Ovary (tissue), 7 donors: ENCODE measurements at regions not wholly inside any gene's neighbourhood (a gene's known extent, or its start where the extent isn't known, plus 50 kb on each side); places are given as distances from the start of the nearest gene placed in this dataset.

Experiments
- DNase-seq, 5 donors: peaks; one replicate each; pipeline ENCODE4 v3.0.0-alpha.2; 2019 to 2020
- H3K27ac ChIP-seq, 2 donors: fragments of 200-600 bp; one replicate each; pipeline versions ENCODE4 v1.5.1 to v1.8.0; 2019 to 2022
- H3K27me3 ChIP-seq: fragments of 200-600 bp; one replicate; pipeline ENCODE4 v1.8.0; 2022
- H3K36me3 ChIP-seq: fragments of 200-600 bp; sonication (generic); one replicate; pipeline ENCODE4 v1.5.1; 2019
- H3K4me1 ChIP-seq: one replicate; pipeline ENCODE4 v1.8.1; 2013; ENCODE audit warnings: mild to moderate bottlenecking, moderate library complexity; ENCODE audit not compliant: insufficient read depth
- H3K4me3 ChIP-seq: fragments of 200-600 bp; sonication (generic); one replicate; pipeline ENCODE4 v1.5.1; 2017
- H3K9me3 ChIP-seq, 2 donors: fragments of 200-600 bp in 1 of 2; sonication (generic) in 1 of 2; one replicate each; pipeline versions ENCODE4 v1.5.1 to v1.8.1; 2013 to 2019; ENCODE audit warnings: mild to moderate bottlenecking in 1 of 2, moderate library complexity in 1 of 2
- CTCF ChIP-seq, 3 donors: fragments of 450-650 bp in 2 of 3; fragments of 200-600 bp in 1 of 3; IDR thresholded peaks; one replicate each; pipeline versions ENCODE4 v1.5.1 to v1.8.0; 2016 to 2022; ENCODE audit warnings: antibody characterized with exemption in 3 of 3, mild to moderate bottlenecking in 1 of 3
- EP300 ChIP-seq: sonication (generic); formaldehyde crosslinking; IDR thresholded peaks from one replicate; pipeline ENCODE4 v1.6.1; 2017; ENCODE audit warnings: antibody characterized with exemption
- POLR2A ChIP-seq: fragments of 450-650 bp; IDR thresholded peaks from one replicate; pipeline ENCODE4 v1.6.1; 2017; ENCODE audit warnings: antibody characterized with exemption, mild to moderate bottlenecking, moderate library complexity
- WGBS, 3 donors: extraction: QIAGEN DNeasy Blood & Tissue Kit in 1 of 3; methylation state at CpG; one replicate each; pipeline versions ENCODE4 v1.1.5 to v1.1.7; 2013 to 2017; 5-methylcytosine and 5-hydroxymethylcytosine counted together
- intact Hi-C, 4 donors: fragments of 100-400 bp; cut with DNase I; formaldehyde crosslinking; loops; one replicate each; pipeline versions ENCODE4 v1.11.0 to v1.15.1; 2022 to 2023
- donor health status: DM: no; HTN: no; CAD: no; lungs with moderate emphysema.
- donor health status: DM: no; HTN: no; CAD: no.
- donor health status: Bipolar disorder and iron deficiency.
- donor health status: DM: no; HTN: no; CAD: no.
- donor health status: DM: yes; HTN: yes; CAD: no.

- no peak overlapping the region for H3K4me3 ChIP-seq
- no peaks in the 10 kb centered on the region for H3K27me3 ChIP-seq
- intact Hi-C loops = no loop called here
- H3K4me1 ChIP-seq = no peaks in the 10 kb centered on the region
- TF ChIP-seq POLR2A (no peak), CTCF (IDR thresholded peaks at IDR 0.05) (no peak), EP300 (no peak)
- WGBS, 3 donors = 80 to 85% (median 83%) methylated on average over 3 of the region's 3 CpGs
- H3K9me3 ChIP-seq = no peaks in the 10 kb centered on the region
- no peaks in the 10 kb centered on the region for H3K36me3 ChIP-seq
- H3K27ac ChIP-seq = no peak overlapping the region
- no peak for DNase-seq
Observed at GRCh38 chr1:168421399-168422004, 122.3 kb downstream of the XCL2 start.

DNA sequence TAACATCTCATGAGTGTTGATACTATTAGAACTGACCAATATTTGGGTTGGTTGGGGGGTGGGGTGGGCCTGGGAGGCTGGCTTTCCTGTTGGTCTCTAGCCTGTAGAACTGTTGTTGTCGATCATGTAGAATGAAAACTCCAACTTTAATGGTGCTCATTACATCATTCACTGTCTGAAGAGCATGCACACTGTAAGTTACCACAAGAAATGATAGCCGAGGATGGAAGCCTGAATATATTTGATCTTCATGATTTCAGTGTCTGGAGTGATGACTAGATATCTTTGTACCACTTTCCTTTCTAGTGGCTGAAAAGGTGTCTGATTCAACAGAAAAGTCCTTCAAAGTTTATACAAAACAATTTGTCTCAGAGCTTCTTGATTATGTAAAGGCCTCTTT is 123.6 kb downstream of the XCL2 start:
- Histone ChIP-seq H3K4me1 (no peaks in the 10 kb centered on the region), H3K27me3 (no peaks in the 10 kb centered on the region), H3K4me3 (no peak overlapping the region), H3K36me3 (no peaks in the 10 kb centered on the region), H3K27ac (no peak overlapping the region), H3K9me3 (no peaks in the 10 kb centered on the region)
- DNase-seq = no peak
- 84 to 87% (median 86%) methylated on average over 2 of the region's 2 CpGs for WGBS, 3 donors
- TF ChIP-seq CTCF (IDR thresholded peaks at IDR 0.05) (no peak), POLR2A (no peak), EP300 (no peak)
- intact Hi-C loops = no loop called here

DNA sequence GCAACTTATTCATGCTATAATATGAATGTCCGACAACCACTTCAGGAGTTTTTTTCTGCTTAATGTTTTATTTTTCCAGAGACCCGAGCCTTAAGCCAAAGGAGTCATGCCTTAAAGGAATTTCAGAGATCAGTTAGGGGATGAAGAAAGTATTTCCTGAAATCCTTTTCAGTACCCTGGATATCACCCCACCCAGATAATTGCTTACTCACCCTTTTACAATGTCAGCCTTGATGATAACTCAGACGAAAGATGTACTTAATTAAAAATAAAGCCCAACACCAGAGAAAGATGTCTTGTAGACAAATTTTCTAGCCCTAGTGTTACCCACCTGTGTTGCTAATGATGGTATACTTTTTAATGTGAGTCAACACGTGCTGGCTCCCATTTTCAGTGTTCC is 124.1 kb downstream of the XCL2 start:
- 38 to 53% (median 43%) methylated on average over 4 of the region's 4 CpGs for WGBS, 3 donors

DNA sequence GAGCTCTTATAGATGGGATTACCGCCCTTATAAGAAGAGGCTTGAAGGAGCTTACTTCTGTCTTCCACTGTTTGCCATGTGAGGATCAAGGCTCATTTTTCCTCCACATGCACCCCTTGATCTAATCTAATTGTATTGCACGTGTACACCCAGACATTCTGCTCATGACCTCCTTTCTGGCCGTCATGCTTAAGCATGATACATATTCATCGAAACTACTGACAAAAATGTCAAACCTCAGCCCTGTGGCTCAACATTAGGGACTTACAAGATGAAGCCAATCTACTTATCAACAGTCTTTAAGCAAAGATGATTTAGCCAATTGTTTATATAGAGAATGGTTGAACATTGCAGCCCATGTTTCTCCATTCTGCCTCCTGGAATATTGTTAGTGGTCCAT is 127.6 kb downstream of the XCL2 start:
- Histone ChIP-seq H3K27me3 (no peaks in the 10 kb centered on the region), H3K27ac (no peak overlapping the region), H3K36me3 (no peaks in the 10 kb centered on the region), H3K9me3 (no peaks in the 10 kb centered on the region), H3K4me3 (no peak overlapping the region), H3K4me1 (no peaks in the 10 kb centered on the region)
- intact Hi-C loops = no loop called here
- DNase-seq = no peak
- 89 to 92% (median 91%) methylated on average over 4 of the region's 4 CpGs for WGBS, 3 donors
- TF ChIP-seq POLR2A (no peak), CTCF (IDR thresholded peaks at IDR 0.05) (no peak), EP300 (no peak)

More for the DNA sequence above, 124.1 kb downstream of the XCL2 start:
- Histone ChIP-seq H3K27ac (no peak overlapping the region), H3K4me3 (no peak overlapping the region), H3K36me3 (no peaks in the 10 kb centered on the region), H3K9me3 (no peaks in the 10 kb centered on the region), H3K4me1 (no peaks in the 10 kb centered on the region), H3K27me3 (no peaks in the 10 kb centered on the region)
- TF ChIP-seq EP300 = no peak
- no peak for TF ChIP-seq CTCF (IDR thresholded peaks at IDR 0.05)
- TF ChIP-seq POLR2A = no peak
- DNase-seq = no peak
- intact Hi-C loops = no loop called here
